Neural progenitor cell (in vitro differentiated cells): ENCODE measurements at regions not wholly inside any gene's neighbourhood (a gene's known extent, or its start where the extent isn't known, plus 50 kb on each side); places are given as distances from the start of the nearest gene placed in this dataset.

Source experiments
- DNase-seq: peaks from one replicate; pipeline ENCODE4 v3.0.0-alpha.2; 2016; ENCODE audit warnings: low spot score
- H2AFZ ChIP-seq: fragments of 200-600 bp; sonication (generic); replicated peaks from 2 replicates; pipeline ENCODE4 v1.6.1; 2016; ENCODE audit warnings: antibody characterized with exemption
- H3F3A ChIP-seq: fragments of 200-600 bp; sonication (generic); 2 replicates; pipeline ENCODE4 v1.6.1; 2016; ENCODE audit warnings: antibody characterized with exemption, low read depth
- H3K27ac ChIP-seq: fragments of 200-600 bp; sonication (generic); 2 replicates; pipeline ENCODE4 v1.5.1; 2016; ENCODE audit warnings: mild to moderate bottlenecking
- H3K27me3 ChIP-seq: fragments of 200-600 bp; sonication (generic); 2 replicates; pipeline ENCODE4 v1.6.1; 2016; ENCODE audit warnings: mild to moderate bottlenecking, moderate library complexity
- H3K36me3 ChIP-seq: fragments of 200-600 bp; sonication (generic); 2 replicates; pipeline ENCODE4 v1.5.1; 2016
- H3K4me1 ChIP-seq: fragments of 200-600 bp; sonication (generic); 2 replicates; pipeline ENCODE4 v1.6.1; 2016; ENCODE audit warnings: mixed run types
- H3K4me2 ChIP-seq: fragments of 200-600 bp; sonication (generic); 2 replicates; pipeline ENCODE4 v1.6.1; 2016
- H3K4me3 ChIP-seq: fragments of 200-600 bp; sonication (generic); 2 replicates; pipeline ENCODE4 v1.5.1; 2016
- H3K79me2 ChIP-seq: fragments of 200-600 bp; sonication (generic); 2 replicates; pipeline ENCODE4 v1.6.1; 2016; ENCODE audit warnings: low read depth
- H3K9ac ChIP-seq: fragments of 200-600 bp; sonication (generic); 2 replicates; pipeline ENCODE4 v1.6.1; 2016
- H3K9me3 ChIP-seq: fragments of 200-600 bp; sonication (generic); 2 replicates; pipeline ENCODE4 v1.5.1; 2016; ENCODE audit warnings: low read depth
- H4K20me1 ChIP-seq: fragments of 200-600 bp; sonication (generic); 2 replicates; pipeline ENCODE4 v1.6.1; 2016; ENCODE audit warnings: low read depth
- H3K27ac Mint-ChIP-seq: 3 replicates; pipeline ENCODE4 v1.8.0; 2021; ENCODE audit warnings: mixed read lengths
- H3K27me3 Mint-ChIP-seq: 2 replicates; pipeline ENCODE4 v1.8.0; 2022; ENCODE audit warnings: low read depth, mild to moderate bottlenecking, inconsistent platforms, moderate library complexity, mixed read lengths; ENCODE audit not compliant: insufficient read depth
- H3K36me3 Mint-ChIP-seq: 3 replicates; pipeline ENCODE4 v1.8.0; 2021; ENCODE audit warnings: mixed read lengths
- H3K4me1 Mint-ChIP-seq: 3 replicates; pipeline ENCODE4 v1.8.0; 2021; ENCODE audit warnings: mixed read lengths
- H3K4me3 Mint-ChIP-seq: 3 replicates; pipeline ENCODE4 v1.8.0; 2021; ENCODE audit warnings: mild to moderate bottlenecking, moderate library complexity, mixed read lengths
- H3K9me3 Mint-ChIP-seq: 3 replicates; pipeline ENCODE4 v1.8.0; 2020; ENCODE audit warnings: mixed read lengths
- EZH2 ChIP-seq: fragments of 200-600 bp; sonication (generic); IDR thresholded peaks from 2 replicates; pipeline ENCODE4 v1.6.1; 2017; ENCODE audit warnings: antibody characterized with exemption, mild to moderate bottlenecking, moderate library complexity
- EZH2phosphoT487 ChIP-seq: fragments of 200-600 bp; sonication (generic); IDR thresholded peaks from 2 replicates; pipeline ENCODE4 v1.6.1; 2017; ENCODE audit warnings: antibody characterized with exemption
- TF ChIP-seq, protein P1 (sequence below): fragments of 200-600 bp; sonication (generic); IDR thresholded peaks from 2 replicates; pipeline ENCODE4 v1.5.1; 2017; ENCODE audit warnings: antibody characterized with exemption, mild to moderate bottlenecking

DNA sequence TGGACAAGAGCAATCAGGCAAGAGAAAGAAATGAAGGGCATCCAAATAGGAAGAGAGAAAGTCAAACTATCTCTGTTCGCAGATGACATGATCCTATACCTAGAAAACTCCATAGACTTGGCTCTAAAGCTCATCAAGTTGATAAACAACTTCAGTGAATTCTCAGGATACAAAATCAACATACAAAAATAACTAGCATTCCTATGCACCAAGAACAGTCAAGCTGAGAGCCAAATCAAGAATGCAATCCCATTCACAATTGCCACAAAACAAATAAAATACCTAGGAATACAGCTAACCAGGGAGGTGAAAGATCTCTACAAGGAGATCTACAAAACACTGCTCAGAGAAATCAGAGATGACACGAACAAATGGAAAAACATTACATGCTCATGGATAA lies 417.5 kb upstream of the ATP2B1 start:
- Histone ChIP-seq H3K79me2 (no peaks in the 10 kb centered on the region), H3K9ac (no peak overlapping the region), H3K9me3 (no peaks in the 10 kb centered on the region), H3K27ac (no peak overlapping the region), H3F3A (no peaks in the 10 kb centered on the region), H3K4me1 (no peaks in the 10 kb centered on the region), H4K20me1 (no peaks in the 10 kb centered on the region), H3K4me3 (no peak overlapping the region), H3K36me3 (no peaks in the 10 kb centered on the region), H2AFZ (no peak overlapping the region), H3K4me2 (no peak overlapping the region), H3K27me3 (no peaks in the 10 kb centered on the region)
- TF ChIP-seq, protein P1, sequence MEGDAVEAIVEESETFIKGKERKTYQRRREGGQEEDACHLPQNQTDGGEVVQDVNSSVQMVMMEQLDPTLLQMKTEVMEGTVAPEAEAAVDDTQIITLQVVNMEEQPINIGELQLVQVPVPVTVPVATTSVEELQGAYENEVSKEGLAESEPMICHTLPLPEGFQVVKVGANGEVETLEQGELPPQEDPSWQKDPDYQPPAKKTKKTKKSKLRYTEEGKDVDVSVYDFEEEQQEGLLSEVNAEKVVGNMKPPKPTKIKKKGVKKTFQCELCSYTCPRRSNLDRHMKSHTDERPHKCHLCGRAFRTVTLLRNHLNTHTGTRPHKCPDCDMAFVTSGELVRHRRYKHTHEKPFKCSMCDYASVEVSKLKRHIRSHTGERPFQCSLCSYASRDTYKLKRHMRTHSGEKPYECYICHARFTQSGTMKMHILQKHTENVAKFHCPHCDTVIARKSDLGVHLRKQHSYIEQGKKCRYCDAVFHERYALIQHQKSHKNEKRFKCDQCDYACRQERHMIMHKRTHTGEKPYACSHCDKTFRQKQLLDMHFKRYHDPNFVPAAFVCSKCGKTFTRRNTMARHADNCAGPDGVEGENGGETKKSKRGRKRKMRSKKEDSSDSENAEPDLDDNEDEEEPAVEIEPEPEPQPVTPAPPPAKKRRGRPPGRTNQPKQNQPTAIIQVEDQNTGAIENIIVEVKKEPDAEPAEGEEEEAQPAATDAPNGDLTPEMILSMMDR: no peak
- TF ChIP-seq EZH2 (no peak), EZH2phosphoT487 (no peak)
- Mint-ChIP-seq H3K4me1 (no peaks in the 10 kb centered on the region), H3K27ac (no peak overlapping the region), H3K4me3 (no peak overlapping the region), H3K36me3 (no peaks in the 10 kb centered on the region), H3K9me3 (peaks cover 6% of the 10 kb centered on the region), H3K27me3 (peaks cover 5% of the 10 kb centered on the region)
- no peak for DNase-seq

DNA sequence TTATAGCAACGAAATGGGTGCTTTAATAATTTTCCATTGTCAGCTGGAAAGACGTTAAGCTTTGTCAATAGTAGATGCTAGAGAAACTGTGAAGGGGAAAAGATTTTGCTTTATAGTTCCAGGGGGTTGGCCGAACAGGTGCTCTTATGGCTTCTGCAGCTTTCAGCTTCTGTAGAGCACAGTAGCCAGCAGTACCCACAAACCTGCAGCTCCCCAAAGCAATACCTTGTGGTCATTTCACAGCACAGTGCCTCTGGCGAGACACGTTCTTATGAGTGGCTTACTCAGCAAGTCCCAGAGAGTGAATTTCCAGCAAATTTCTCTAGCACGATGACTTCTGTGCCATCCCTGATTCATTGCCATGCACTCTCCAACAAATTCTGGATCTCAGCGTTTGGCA lies 416.3 kb upstream of the ATP2B1 start:
- Histone ChIP-seq H3K79me2 (no peaks in the 10 kb centered on the region), H2AFZ (no peak overlapping the region), H3K4me3 (no peak overlapping the region), H3K9ac (no peak overlapping the region), H3F3A (no peaks in the 10 kb centered on the region), H3K4me2 (no peak overlapping the region), H3K27ac (no peak overlapping the region), H3K27me3 (no peaks in the 10 kb centered on the region), H4K20me1 (no peaks in the 10 kb centered on the region), H3K36me3 (peaks cover 4% of the 10 kb centered on the region), H3K9me3 (peaks cover 4% of the 10 kb centered on the region), H3K4me1 (no peaks in the 10 kb centered on the region)
- H3K27me3 Mint-ChIP-seq: peaks cover 7% of the 10 kb centered on the region
- no peak overlapping the region for H3K4me3 Mint-ChIP-seq
- TF ChIP-seq, protein P1: no peak
- no peak for TF ChIP-seq EZH2
- no peak for TF ChIP-seq EZH2phosphoT487
- no peak overlapping the region for H3K27ac Mint-ChIP-seq
- no peak for DNase-seq
- no peaks in the 10 kb centered on the region for H3K4me1 Mint-ChIP-seq
- peaks cover 3% of the 10 kb centered on the region for H3K36me3 Mint-ChIP-seq
- H3K9me3 Mint-ChIP-seq: peaks cover 18% of the 10 kb centered on the region

DNA sequence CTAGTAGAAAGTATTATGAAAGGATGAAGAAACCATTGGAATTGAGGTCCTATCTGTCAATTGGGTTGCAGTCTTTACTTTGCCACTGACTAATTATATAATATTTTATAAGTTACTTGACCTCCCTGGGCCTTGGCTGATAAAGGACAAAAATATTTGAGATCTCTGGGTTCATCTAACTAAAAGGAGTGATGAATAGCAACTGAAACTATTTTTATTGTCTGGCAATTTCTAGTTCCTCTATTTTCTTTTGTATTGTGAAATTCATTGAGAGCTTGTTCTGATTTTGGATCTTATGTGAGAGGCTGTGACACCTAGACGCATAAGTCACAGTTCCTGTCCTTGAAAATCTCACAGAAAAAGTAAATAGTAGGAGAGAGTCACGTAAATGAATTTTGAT lies 415.7 kb upstream of the ATP2B1 start:
- H3K9ac ChIP-seq: no peak overlapping the region
- H3K4me1 ChIP-seq: no peaks in the 10 kb centered on the region
- no peak overlapping the region for H3K27ac ChIP-seq
- TF ChIP-seq EZH2 (no peak), EZH2phosphoT487 (no peak)
- TF ChIP-seq, protein P1: no peak
- Mint-ChIP-seq H3K27me3 (peaks cover 7% of the 10 kb centered on the region), H3K4me1 (no peaks in the 10 kb centered on the region), H3K4me3 (no peak overlapping the region), H3K36me3 (peaks cover 3% of the 10 kb centered on the region), H3K9me3 (peaks cover 24% of the 10 kb centered on the region), H3K27ac (no peak overlapping the region)
- H3F3A ChIP-seq: no peaks in the 10 kb centered on the region
- H3K79me2 ChIP-seq: no peaks in the 10 kb centered on the region
- no peak overlapping the region for H2AFZ ChIP-seq
- no peaks in the 10 kb centered on the region for H3K27me3 ChIP-seq
- peaks cover 4% of the 10 kb centered on the region for H3K9me3 ChIP-seq
- no peak for DNase-seq
- no peak overlapping the region for H3K4me3 ChIP-seq
- H3K36me3 ChIP-seq: peaks cover 4% of the 10 kb centered on the region
- no peak overlapping the region for H3K4me2 ChIP-seq
- H4K20me1 ChIP-seq: no peaks in the 10 kb centered on the region

DNA sequence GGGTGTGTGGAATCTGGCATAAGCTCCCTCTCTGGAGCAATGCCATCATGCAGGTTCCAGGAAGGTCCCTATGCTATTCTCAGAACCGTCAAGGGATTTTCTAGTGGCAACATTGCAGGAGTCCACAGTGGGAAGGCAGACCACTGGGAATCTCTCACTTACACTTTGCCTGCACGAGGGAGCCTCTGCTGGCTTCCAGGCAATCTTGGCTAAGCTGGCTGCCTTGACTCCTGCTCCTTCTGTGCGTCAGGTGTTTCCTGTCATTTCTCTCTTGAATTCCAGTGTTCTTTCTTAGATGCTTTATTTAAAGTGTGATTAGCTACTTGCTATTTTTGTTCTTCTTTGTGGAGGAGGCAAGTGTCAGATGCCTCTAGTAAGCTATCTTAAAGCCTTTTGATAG lies 414.0 kb upstream of the ATP2B1 start:
- no peaks in the 10 kb centered on the region for H4K20me1 ChIP-seq
- no peaks in the 10 kb centered on the region for H3K27me3 ChIP-seq
- no peak overlapping the region for H3K4me2 ChIP-seq
- H2AFZ ChIP-seq: no peak overlapping the region
- H3K9ac ChIP-seq: no peak overlapping the region
- no peaks in the 10 kb centered on the region for H3K4me1 ChIP-seq
- H3K36me3 Mint-ChIP-seq: peaks cover 3% of the 10 kb centered on the region
- H3K9me3 Mint-ChIP-seq: peaks cover 34% of the 10 kb centered on the region
- H3F3A ChIP-seq: no peaks in the 10 kb centered on the region
- no peak for DNase-seq
- H3K4me1 Mint-ChIP-seq: no peaks in the 10 kb centered on the region
- peaks cover 4% of the 10 kb centered on the region for H3K9me3 ChIP-seq
- H3K36me3 ChIP-seq: peaks cover 4% of the 10 kb centered on the region
- no peak for TF ChIP-seq EZH2phosphoT487
- TF ChIP-seq, protein P1: no peak
- TF ChIP-seq EZH2: no peak
- H3K27ac Mint-ChIP-seq: no peak overlapping the region
- H3K4me3 ChIP-seq: no peak overlapping the region
- no peak overlapping the region for H3K4me3 Mint-ChIP-seq
- no peak overlapping the region for H3K27ac ChIP-seq
- H3K27me3 Mint-ChIP-seq: peaks cover 7% of the 10 kb centered on the region
- H3K79me2 ChIP-seq: no peaks in the 10 kb centered on the region
